IMR-90 (cell line): ENCODE measurements at regions not wholly inside any gene's neighbourhood (a gene's known extent, or its start where the extent isn't known, plus 50 kb on each side); places are given as distances from the start of the nearest gene placed in this dataset.

Source experiments
- ATAC-seq: fragments of 200-7000 bp; cut with Tn5 transposase; 2 replicates; pipeline ENCODE4 v1.9.1; 2020; ENCODE audit warnings: low read depth, mild to moderate bottlenecking, moderate library complexity
- BruUV-seq: library from RNA; stranded (reverse); fragments of 400-500 nt; replicated peaks from 2 replicates; lab custom pipeline; 2021; lab: Mats Ljungman, UMichigan
- CTCF ChIA-PET: fragments of 300-600 bp; formaldehyde crosslinking; extraction: SDS; loops from one replicate; lab custom pipeline; 2021; ENCODE audit warnings: antibody characterized with exemption; lab: Yijun Ruan, JAX
- POLR2A ChIA-PET: fragments of 300-600 bp; sonication (Branson Sonifier 250); formaldehyde crosslinking; loops from one replicate; lab custom pipeline; 2022; ENCODE audit warnings: antibody characterized with exemption; ENCODE audit not compliant: unreplicated experiment; lab: Charles Lee
- DNase-seq: peaks from one replicate; pipeline ENCODE4 v3.0.0; 2013
- H2AFZ ChIP-seq: replicated peaks from 2 replicates; pipeline ENCODE3; 2013; ENCODE audit warnings: low read length, mild to moderate bottlenecking; ENCODE audit not compliant: poor library complexity
- H2AK5ac ChIP-seq: 2 replicates; pipeline ENCODE4 v1.6.1; 2013; ENCODE audit warnings: low read depth, low read length, inconsistent platforms
- H2AK9ac ChIP-seq: replicated peaks from 2 replicates; pipeline ENCODE3; 2013; ENCODE audit warnings: mild to moderate bottlenecking, low read depth, low read length, moderate library complexity; ENCODE audit not compliant: poor library complexity
- H2BK120ac ChIP-seq: 2 replicates; pipeline ENCODE4 v1.6.1; 2013; ENCODE audit warnings: low read depth, low read length, inconsistent platforms
- H2BK15ac ChIP-seq: 3 replicates; pipeline ENCODE4 v1.6.1; 2013; ENCODE audit warnings: low read depth, low read length, inconsistent platforms
- H2BK20ac ChIP-seq: 2 replicates; pipeline ENCODE4 v1.6.1; 2013; ENCODE audit warnings: low read depth, mild to moderate bottlenecking, inconsistent platforms, low read length, moderate library complexity
- H2BK5ac ChIP-seq: 2 replicates; pipeline ENCODE4 v1.6.1; 2013; ENCODE audit warnings: mild to moderate bottlenecking, low read depth, low read length, inconsistent platforms; ENCODE audit not compliant: poor library complexity, severe bottlenecking
- H3K14ac ChIP-seq: replicated peaks from 2 replicates; pipeline ENCODE4 v1.6.1; 2013; ENCODE audit warnings: low read depth, low read length, inconsistent platforms
- H3K18ac ChIP-seq: 2 replicates; pipeline ENCODE4 v1.6.1; 2013; ENCODE audit warnings: low read depth, low read length, control low read depth
- H3K23ac ChIP-seq: 2 replicates; pipeline ENCODE4 v1.6.1; 2013; ENCODE audit warnings: low read depth, low read length, inconsistent platforms
- H3K27ac ChIP-seq: 2 replicates; pipeline ENCODE4 v1.5.1; 2013; ENCODE audit warnings: mild to moderate bottlenecking, control low read depth, low read length; ENCODE audit not compliant: insufficient read depth
- H3K27me3 ChIP-seq: 2 replicates; pipeline ENCODE4 v1.6.1; 2013; ENCODE audit warnings: low read length; ENCODE audit not compliant: control insufficient read depth, insufficient read depth
- H3K36me3 ChIP-seq: 2 replicates; pipeline ENCODE4 v1.6.1; 2013; ENCODE audit warnings: low read length, mixed read lengths; ENCODE audit not compliant: control insufficient read depth, insufficient read depth
- H3K4ac ChIP-seq: 2 replicates; pipeline ENCODE4 v1.6.1; 2013; ENCODE audit warnings: low read depth, low read length, inconsistent platforms
- H3K4me1 ChIP-seq: 2 replicates; pipeline ENCODE4 v1.6.1; 2013; ENCODE audit warnings: low read length, mixed read lengths; ENCODE audit not compliant: control insufficient read depth, insufficient read depth
- H3K4me2 ChIP-seq: 2 replicates; pipeline ENCODE4 v1.6.1; 2013; ENCODE audit warnings: low read depth, mild to moderate bottlenecking, control low read depth, low read length, moderate library complexity
- H3K4me3 ChIP-seq: 2 replicates; pipeline ENCODE4 v1.5.1; 2013; ENCODE audit warnings: low read depth, mild to moderate bottlenecking, control low read depth, low read length, moderate library complexity; ENCODE audit not compliant: insufficient read depth
- H3K56ac ChIP-seq: 2 replicates; pipeline ENCODE4 v1.6.1; 2013; ENCODE audit warnings: low read length, inconsistent platforms; ENCODE audit not compliant: insufficient read depth; ENCODE audit errors: extremely low read depth
- H3K79me1 ChIP-seq, 2 experiments: 2 replicates each; pipeline ENCODE4 v1.6.1; 2013; ENCODE audit warnings: low read length in 2 of 2, inconsistent platforms in 1 of 2, low read depth in 1 of 2
- H3K9ac ChIP-seq: 2 replicates; pipeline ENCODE4 v1.6.1; 2013; ENCODE audit warnings: low read depth, low read length, control low read depth
- H3K9me1 ChIP-seq: 2 replicates; pipeline ENCODE4 v1.6.1; 2013; ENCODE audit warnings: low read length, inconsistent platforms; ENCODE audit not compliant: insufficient read depth
- H3K9me3 ChIP-seq: 2 replicates; pipeline ENCODE4 v1.6.1; 2013; ENCODE audit warnings: low read length; ENCODE audit not compliant: control insufficient read depth, insufficient read depth
- H4K20me1 ChIP-seq: 2 replicates; pipeline ENCODE4 v1.6.1; 2013; ENCODE audit warnings: low read length, inconsistent platforms; ENCODE audit not compliant: insufficient read depth
- H4K5ac ChIP-seq: 2 replicates; pipeline ENCODE4 v1.6.1; 2013; ENCODE audit warnings: mild to moderate bottlenecking, low read depth, low read length, control low read depth
- H4K8ac ChIP-seq, 2 experiments: 2 replicates each; pipeline ENCODE4 v1.6.1; 2013; ENCODE audit warnings: low read depth in 2 of 2, low read length in 2 of 2, control low read depth in 1 of 2, inconsistent platforms in 1 of 2
- H4K91ac ChIP-seq: 2 replicates; pipeline ENCODE4 v1.6.1; 2013; ENCODE audit warnings: low read depth, low read length, inconsistent platforms; ENCODE audit not compliant: insufficient read depth
- CEBPB ChIP-seq: IDR thresholded peaks from 2 replicates; pipeline ENCODE4 v1.6.1; 2012; ENCODE audit warnings: low read depth, low read length, improper control_type of control experiment
- CHD1 ChIP-seq: IDR thresholded peaks from 2 replicates; pipeline ENCODE4 v1.6.1; 2012; ENCODE audit warnings: low read depth, low read length, improper control_type of control experiment
- MAFK ChIP-seq: IDR thresholded peaks from 2 replicates; pipeline ENCODE4 v1.6.1; 2012; ENCODE audit warnings: low read depth, low read length, improper control_type of control experiment
- MXI1 ChIP-seq: IDR thresholded peaks from 2 replicates; pipeline ENCODE4 v1.6.1; 2012; ENCODE audit warnings: low read depth, mild to moderate bottlenecking, low read length, moderate library complexity, borderline replicate concordance
- POLR2A ChIP-seq: IDR thresholded peaks from 2 replicates; pipeline ENCODE4 v1.6.1; 2012; ENCODE audit warnings: mild to moderate bottlenecking, low read depth, low read length
- RAD21 ChIP-seq: IDR thresholded peaks from 2 replicates; pipeline ENCODE4 v1.6.1; 2012; ENCODE audit warnings: low read length, improper control_type of control experiment
- RCOR1 ChIP-seq: IDR thresholded peaks from 2 replicates; pipeline ENCODE4 v1.6.1; 2012; ENCODE audit warnings: mild to moderate bottlenecking, low read length, improper control_type of control experiment; ENCODE audit not compliant: insufficient replicate concordance
- WGBS, 2 experiments: methylation state at CpG; one replicate each; pipeline versions ENCODE4 v1.1.5 to v1.1.7; 2013; ENCODE audit warnings: missing lambda C conversion rate in 2 of 2; ENCODE audit not compliant: insufficient read length in 1 of 2; ENCODE audit errors: extremely low coverage in 2 of 2; 5-methylcytosine and 5-hydroxymethylcytosine counted together
- dilution Hi-C: fragments of 300-500 bp; cut with HindIII; formaldehyde crosslinking; loops from one replicate; pipeline ENCODE4 v1.14.3; 2018; ENCODE audit warnings: low sequenced_read_pairs; ENCODE audit not compliant: unreplicated experiment
- in situ Hi-C: fragments of 300-500 bp; cut with MboI; formaldehyde crosslinking; loops from 3 replicates; pipeline ENCODE4 v1.14.3; 2019; ENCODE audit warnings: low sequenced_read_pairs, inconsistent platforms, mixed read lengths
- intact Hi-C: fragments of 100-400 bp; cut with micrococcal nuclease; formaldehyde crosslinking; loops from 2 replicates; pipeline ENCODE4 v1.10.0; 2022
- TF ChIP-seq, protein P1 (sequence below): fragments of 150-350 bp; IDR thresholded peaks from 2 replicates; pipeline ENCODE4 v1.6.1; 2017; ENCODE audit warnings: mild to moderate bottlenecking, antibody characterized with exemption, low read length, low read depth
- TF ChIP-seq, protein P2 (sequence below): conservative IDR thresholded peaks from 2 replicates; pipeline ENCODE4 v1.5.1; 2012; ENCODE audit warnings: mild to moderate bottlenecking, low read depth, low read length, improper control_type of control experiment

DNA sequence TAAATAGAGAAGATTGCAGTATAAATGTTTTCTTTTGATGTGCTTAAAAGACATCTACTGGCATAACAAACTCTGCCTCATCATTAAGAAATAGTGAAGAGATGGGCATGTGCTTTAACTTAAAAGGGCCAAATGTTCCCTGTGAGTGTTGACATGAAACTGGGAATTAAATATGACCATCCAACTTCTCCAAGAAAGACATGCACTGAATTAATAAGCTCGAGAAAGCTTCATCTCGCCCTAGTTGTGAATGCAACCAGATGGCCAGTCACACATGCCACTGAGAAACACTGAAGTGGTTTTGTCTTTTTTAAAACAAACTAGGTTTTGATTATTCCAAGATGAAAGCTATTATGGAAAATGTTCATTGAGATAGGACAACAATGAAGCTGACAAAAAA lies 479.2 kb downstream of the RIT2 start:
- H4K91ac ChIP-seq: no peak overlapping the region
- intact Hi-C loops: no loop called here
- no peak overlapping the region for H2AK9ac ChIP-seq
- no peak overlapping the region for H3K9ac ChIP-seq
- H3K23ac ChIP-seq: no peak overlapping the region
- no peak overlapping the region for H2BK20ac ChIP-seq
- TF ChIP-seq RCOR1 (no peak), MAFK (no peak), CEBPB (no peak), POLR2A (no peak), MXI1 (no peak), RAD21 (no peak), CHD1 (no peak)
- TF ChIP-seq, protein P1, sequence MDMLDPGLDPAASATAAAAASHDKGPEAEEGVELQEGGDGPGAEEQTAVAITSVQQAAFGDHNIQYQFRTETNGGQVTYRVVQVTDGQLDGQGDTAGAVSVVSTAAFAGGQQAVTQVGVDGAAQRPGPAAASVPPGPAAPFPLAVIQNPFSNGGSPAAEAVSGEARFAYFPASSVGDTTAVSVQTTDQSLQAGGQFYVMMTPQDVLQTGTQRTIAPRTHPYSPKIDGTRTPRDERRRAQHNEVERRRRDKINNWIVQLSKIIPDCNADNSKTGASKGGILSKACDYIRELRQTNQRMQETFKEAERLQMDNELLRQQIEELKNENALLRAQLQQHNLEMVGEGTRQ: no peak
- TF ChIP-seq, protein P2, sequence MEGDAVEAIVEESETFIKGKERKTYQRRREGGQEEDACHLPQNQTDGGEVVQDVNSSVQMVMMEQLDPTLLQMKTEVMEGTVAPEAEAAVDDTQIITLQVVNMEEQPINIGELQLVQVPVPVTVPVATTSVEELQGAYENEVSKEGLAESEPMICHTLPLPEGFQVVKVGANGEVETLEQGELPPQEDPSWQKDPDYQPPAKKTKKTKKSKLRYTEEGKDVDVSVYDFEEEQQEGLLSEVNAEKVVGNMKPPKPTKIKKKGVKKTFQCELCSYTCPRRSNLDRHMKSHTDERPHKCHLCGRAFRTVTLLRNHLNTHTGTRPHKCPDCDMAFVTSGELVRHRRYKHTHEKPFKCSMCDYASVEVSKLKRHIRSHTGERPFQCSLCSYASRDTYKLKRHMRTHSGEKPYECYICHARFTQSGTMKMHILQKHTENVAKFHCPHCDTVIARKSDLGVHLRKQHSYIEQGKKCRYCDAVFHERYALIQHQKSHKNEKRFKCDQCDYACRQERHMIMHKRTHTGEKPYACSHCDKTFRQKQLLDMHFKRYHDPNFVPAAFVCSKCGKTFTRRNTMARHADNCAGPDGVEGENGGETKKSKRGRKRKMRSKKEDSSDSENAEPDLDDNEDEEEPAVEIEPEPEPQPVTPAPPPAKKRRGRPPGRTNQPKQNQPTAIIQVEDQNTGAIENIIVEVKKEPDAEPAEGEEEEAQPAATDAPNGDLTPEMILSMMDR: no peak
- no peaks in the 10 kb centered on the region for H4K20me1 ChIP-seq
- H2AFZ ChIP-seq: no peak overlapping the region
- BruUV-seq: no TSS peak
- H3K27me3 ChIP-seq: no peaks in the 10 kb centered on the region
- no peaks in the 10 kb centered on the region for H3K9me1 ChIP-seq
- H3K4me1 ChIP-seq: no peaks in the 10 kb centered on the region
- no peak overlapping the region for H4K8ac ChIP-seq
- H3K27ac ChIP-seq: no peak overlapping the region
- ChIA-PET CTCF (no interaction called here), POLR2A (no interaction called here)
- no peak overlapping the region for H3K4me2 ChIP-seq
- no peak overlapping the region for H3K4ac ChIP-seq
- H3K4me3 ChIP-seq: no peak overlapping the region
- H3K18ac ChIP-seq: no peak overlapping the region
- dilution Hi-C loops: no loop called here
- ATAC-seq: no peak
- no peak overlapping the region for H2AK5ac ChIP-seq
- H3K9me3 ChIP-seq: no peaks in the 10 kb centered on the region
- H2BK5ac ChIP-seq: no peak overlapping the region
- H3K56ac ChIP-seq: no peak overlapping the region
- in situ Hi-C loops: no loop called here
- WGBS, 2 experiments: no CpG with 5 or more reads among the region's 2 CpGs
- H3K36me3 ChIP-seq: no peaks in the 10 kb centered on the region
- no peak for DNase-seq
- H3K14ac ChIP-seq: no peak overlapping the region
- no peak overlapping the region for H2BK120ac ChIP-seq
- H4K5ac ChIP-seq: no peak overlapping the region
- H2BK15ac ChIP-seq: no peak overlapping the region
- H3K79me1 ChIP-seq: no peaks in the 10 kb centered on the region
